PC-9 (cell line): ENCODE measurements at regions not wholly inside any gene's neighbourhood (a gene's known extent, or its start where the extent isn't known, plus 50 kb on each side); places are given as distances from the start of the nearest gene placed in this dataset.

ENCODE experiments used
- CTCF ChIP-seq: fragments of 200-600 bp; sonication (generic); conservative IDR thresholded peaks from 2 replicates; pipeline ENCODE4 v1.6.1; 2017; ENCODE audit warnings: mixed run types, antibody characterized with exemption, mild to moderate bottlenecking, moderate library complexity
- EZH2 ChIP-seq: fragments of 200-600 bp; sonication (generic); IDR thresholded peaks from 2 replicates; pipeline ENCODE4 v1.8.0; 2017; ENCODE audit warnings: antibody characterized with exemption, low read depth

- TF ChIP-seq CTCF (no peak), EZH2 (no peak)
Measured at GRCh38 chr7:130956417-130957136, 222.6 kb upstream of the KLF14 start.
